ENCODE measurements at regions not wholly inside any gene's neighbourhood (a gene's known extent, or its start where the extent isn't known, plus 50 kb on each side); places are given as distances from the start of the nearest gene placed in this dataset.

DNA sequence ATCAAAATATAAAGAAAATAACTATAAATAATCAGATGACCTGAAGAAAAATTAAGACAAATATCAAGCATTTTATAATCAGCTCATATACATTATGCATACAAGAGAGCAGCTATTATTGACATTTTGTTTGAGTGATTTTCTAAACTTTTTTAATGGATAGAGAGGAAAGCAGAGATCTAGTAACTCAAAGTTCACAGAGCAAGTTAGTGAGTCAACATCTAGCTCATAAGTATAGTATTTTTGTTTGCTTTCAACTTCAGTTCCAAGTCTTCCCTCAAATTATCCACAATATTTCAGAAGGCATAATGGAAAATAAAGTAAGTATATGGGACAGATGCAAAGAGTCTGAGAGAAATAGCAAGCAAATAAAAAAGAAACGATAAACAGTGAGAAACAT lies 470.1 kb upstream of the ALCAM start:
- TF ChIP-seq CTCF (IDR thresholded peaks at IDR 0.05; ENCODE audit: borderline replicate concordance, extremely low read depth, low read length, poor library complexity, severe bottlenecking) (no peak), EZH2 (IDR thresholded peaks at IDR 0.05; ENCODE audit: borderline replicate concordance, low read depth, low read length, severe bottlenecking) (no peak)
